Esophagus (tissue), 2 donors: ENCODE measurements at regions not wholly inside any gene's neighbourhood (a gene's known extent, or its start where the extent isn't known, plus 50 kb on each side); places are given as distances from the start of the nearest gene placed in this dataset.

ENCODE experiments used
- H3K27ac ChIP-seq, 2 donors: one replicate each; pipeline ENCODE4 v1.5.1; 2013; ENCODE audit warnings: low read depth in 2 of 2, mild to moderate bottlenecking in 2 of 2, inconsistent platforms in 1 of 2, low read length in 1 of 2, moderate library complexity in 1 of 2
- H3K27me3 ChIP-seq, 2 donors: one replicate each; pipeline ENCODE4 v1.6.1; 2013; ENCODE audit warnings: low read length in 2 of 2, control low read depth in 1 of 2, mild to moderate bottlenecking in 1 of 2; ENCODE audit not compliant: insufficient read depth in 2 of 2, control insufficient read depth in 1 of 2
- H3K36me3 ChIP-seq, 2 donors: one replicate each; pipeline ENCODE4 v1.6.1; 2013; ENCODE audit warnings: low read length in 1 of 2; ENCODE audit not compliant: control insufficient read depth in 2 of 2, insufficient read depth in 2 of 2
- H3K4me1 ChIP-seq, 2 donors: one replicate each; pipeline ENCODE4 v1.6.1; 2013; ENCODE audit warnings: low read length in 1 of 2; ENCODE audit not compliant: control insufficient read depth in 2 of 2, insufficient read depth in 2 of 2
- H3K4me3 ChIP-seq, 2 donors: one replicate each; pipeline ENCODE4 v1.5.1; 2013; ENCODE audit warnings: low read length in 2 of 2, mild to moderate bottlenecking in 2 of 2, low read depth in 1 of 2, moderate library complexity in 1 of 2
- H3K9me3 ChIP-seq, 2 donors: one replicate each; pipeline ENCODE4 v1.6.1; 2013; ENCODE audit warnings: mild to moderate bottlenecking in 2 of 2, low read depth in 1 of 2, low read length in 1 of 2, moderate library complexity in 1 of 2; ENCODE audit not compliant: control insufficient read depth in 2 of 2, insufficient read depth in 1 of 2
- WGBS, 2 donors: extraction: QIAGEN DNeasy Blood & Tissue Kit; methylation state at CpG; one replicate each; pipeline ENCODE4 v1.1.7; 2013; 5-methylcytosine and 5-hydroxymethylcytosine counted together
- donor health status: healthy with polysubstance abuse.
- donor health status: Bipolar disorder and iron deficiency.

GRCh38 chr15:63453186-63453905 lies 51.0 kb upstream of the USP3 start:
- Histone ChIP-seq H3K27ac (no peak overlapping the region), H3K27me3 (no peaks in the 10 kb centered on the region), H3K4me3 (no peak overlapping the region), H3K36me3 (no peaks in the 10 kb centered on the region), H3K4me1 (no peaks in the 10 kb centered on the region), H3K9me3 (no peaks in the 10 kb centered on the region)
- WGBS, 2 donors, result 91 to 92% methylated on average over 4 of the region's 4 CpGs

GRCh38 chr15:63454503-63455211 lies 49.7 kb upstream of the USP3 start:
- H3K9me3 ChIP-seq, result peaks cover 0 to 2% of the 10 kb centered on the region in 2 donors
- WGBS, 2 donors, result 71 to 83% methylated on average over 4 of the region's 4 CpGs
- no peak overlapping the region for H3K4me3 ChIP-seq
- no peak overlapping the region for H3K27ac ChIP-seq
- H3K36me3 ChIP-seq, result no peaks in the 10 kb centered on the region
- no peaks in the 10 kb centered on the region for H3K4me1 ChIP-seq
- H3K27me3 ChIP-seq, result no peaks in the 10 kb centered on the region
